ENCODE measurements at regions not wholly inside any gene's neighbourhood (a gene's known extent, or its start where the extent isn't known, plus 50 kb on each side); places are given as distances from the start of the nearest gene placed in this dataset.
"Not testable (repeated sequence)": the region's sequence is repeated elsewhere in the genome, so short reads cannot be mapped to it uniquely, and the experiment has no call there.

- not testable (repeated sequence) for TF ChIP-seq CTCF, POLR2A (IDR thresholded peaks at IDR 0.05)
Observed at GRCh38 chr14:105892453-105893441, 366.4 kb downstream of the TMEM121 start.
